ENCODE measurements at regions not wholly inside any gene's neighbourhood (a gene's known extent, or its start where the extent isn't known, plus 50 kb on each side); places are given as distances from the start of the nearest gene placed in this dataset.

DNA sequence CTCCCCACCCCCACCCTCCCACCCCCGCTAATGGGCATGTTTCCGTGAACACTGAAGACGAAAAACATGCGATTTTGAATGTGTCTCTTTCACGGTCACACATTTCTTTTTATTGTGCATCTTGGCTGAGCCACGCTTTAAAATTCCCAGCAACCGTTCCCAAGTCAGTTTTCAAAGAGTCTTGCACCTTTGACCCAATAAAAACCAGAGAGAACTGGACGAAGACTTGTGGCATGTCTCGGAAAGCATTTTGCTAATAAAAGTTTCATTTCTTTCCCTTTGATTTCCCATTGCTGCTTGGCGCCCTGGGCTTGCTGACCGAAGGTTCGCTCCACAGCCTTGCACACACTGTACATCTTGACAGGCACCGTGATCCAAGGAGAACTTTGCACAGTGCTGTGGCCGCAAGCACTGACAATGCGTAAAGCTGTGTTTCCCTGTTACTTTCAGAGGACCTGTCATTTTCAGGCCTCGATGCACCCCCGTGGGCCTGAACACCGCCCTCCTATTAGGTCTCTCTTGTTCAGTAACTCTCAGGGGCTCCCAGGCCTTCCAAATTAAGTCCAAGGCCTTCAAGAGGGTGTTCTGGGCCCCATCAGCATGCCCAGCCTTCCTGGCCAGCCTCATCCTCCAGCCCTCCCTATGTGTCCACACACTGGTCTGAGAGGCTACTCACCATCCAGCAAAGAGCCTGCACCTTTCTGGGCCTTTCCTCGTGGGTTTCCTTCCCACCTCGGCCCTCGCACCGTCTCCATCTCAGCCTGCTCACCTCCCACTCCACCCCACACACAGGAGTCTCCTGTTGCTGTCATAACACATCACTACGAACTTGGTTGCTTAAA is 63.4 kb upstream of the DIO3 start:
- TF ChIP-seq CTCF (IDR thresholded peaks at IDR 0.05) (no peak), POLR2A (IDR thresholded peaks at IDR 0.05) (no peak)

Measured in right lobe of liver (tissue), 4 donors.